Activated CD4-positive, alpha-beta memory T cell treated with anti-CD3 and anti-CD28 coated beads, Interleukin-2, amount 10 ng/mL, durations not matched to agents 7 days and 5 days (primary cell): ENCODE measurements at regions not wholly inside any gene's neighbourhood (a gene's known extent, or its start where the extent isn't known, plus 50 kb on each side); places are given as distances from the start of the nearest gene placed in this dataset.
"Not testable (repeated sequence)": the region's sequence is repeated elsewhere in the genome, so short reads cannot be mapped to it uniquely, and the experiment has no call there.

Experiments used
- CTCF ChIA-PET: fragments of 350-600 bp; sonication (Branson Sonifier 250); formaldehyde crosslinking; loops from one replicate; lab custom pipeline; 2021; ENCODE audit warnings: antibody characterized with exemption, inconsistent platforms; lab: Charles Lee
- POLR2A ChIA-PET: fragments of 350-600 bp; sonication (Branson Sonifier 250); formaldehyde crosslinking; loops from one replicate; lab custom pipeline; 2021; ENCODE audit warnings: antibody characterized with exemption; lab: Charles Lee
- DNase-seq: peaks from one replicate; pipeline ENCODE4 v3.0.0-alpha.2; 2020
- H3K27ac Mint-ChIP-seq: one replicate; pipeline ENCODE4 v1.8.0; 2021; ENCODE audit warnings: mild to moderate bottlenecking, mixed read lengths
- H3K27me3 Mint-ChIP-seq: one replicate; pipeline ENCODE4 v1.8.0; 2021; ENCODE audit warnings: mixed read lengths
- H3K36me3 Mint-ChIP-seq: one replicate; pipeline ENCODE4 v1.8.0; 2021; ENCODE audit warnings: low read depth, mixed read lengths
- H3K4me1 Mint-ChIP-seq: one replicate; pipeline ENCODE4 v1.8.0; 2021; ENCODE audit warnings: mixed read lengths
- H3K4me3 Mint-ChIP-seq: one replicate; pipeline ENCODE4 v1.8.0; 2021; ENCODE audit warnings: mild to moderate bottlenecking, mixed read lengths
- H3K9me3 Mint-ChIP-seq: one replicate; pipeline ENCODE4 v1.8.0; 2021; ENCODE audit warnings: mixed read lengths

DNA sequence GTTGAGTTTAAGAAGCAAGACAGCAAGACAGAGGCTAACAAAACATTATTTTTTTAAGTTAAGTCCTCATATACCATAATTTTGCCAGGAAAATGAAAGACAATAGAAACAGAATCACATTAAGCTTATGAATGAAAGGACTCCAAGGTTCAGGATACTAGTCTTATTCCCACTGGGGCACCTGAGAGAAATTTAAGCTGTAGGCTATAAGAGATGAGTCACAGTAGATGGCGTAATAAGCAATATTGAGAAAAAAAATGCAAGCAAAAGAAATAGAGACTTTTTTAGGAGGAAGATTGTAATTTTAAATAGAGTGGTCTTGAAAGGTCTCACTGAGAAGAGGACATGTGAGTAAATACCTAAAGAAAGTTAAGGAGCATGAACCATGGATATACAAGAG, 57.1 kb upstream of the KIF2B start:
- POLR2A ChIA-PET, result no interaction called here
- H3K27me3 Mint-ChIP-seq, result no peaks in the 10 kb centered on the region
- peaks cover 20% of the 10 kb centered on the region for H3K9me3 Mint-ChIP-seq
- CTCF ChIA-PET, result no interaction called here
- no peaks in the 10 kb centered on the region for H3K4me1 Mint-ChIP-seq
- H3K36me3 Mint-ChIP-seq, result no peaks in the 10 kb centered on the region
- H3K27ac Mint-ChIP-seq, result no peak overlapping the region
- DNase-seq, result no peak
- no peak overlapping the region for H3K4me3 Mint-ChIP-seq

DNA sequence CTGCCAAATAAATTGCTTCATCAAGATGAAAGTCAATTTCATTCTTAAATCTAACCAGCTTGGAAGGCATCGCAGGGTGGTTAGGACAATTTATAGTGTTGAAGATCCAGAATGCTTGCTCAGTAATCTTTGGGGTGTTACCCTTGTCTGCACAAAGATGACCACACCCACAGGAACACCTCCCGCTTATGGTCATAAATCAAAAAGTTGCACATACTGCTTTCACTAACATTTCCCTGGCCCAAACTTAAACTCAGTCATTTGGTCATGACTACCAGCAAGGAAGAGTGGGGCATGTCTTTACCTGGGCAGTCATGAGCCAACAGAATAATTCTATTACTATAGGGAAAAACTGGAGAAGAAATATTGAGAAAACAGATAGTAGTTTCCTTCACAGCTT, 57.6 kb upstream of the KIF2B start:
- POLR2A ChIA-PET, result no interaction called here
- no peaks in the 10 kb centered on the region for H3K4me1 Mint-ChIP-seq
- no peak overlapping the region for H3K27ac Mint-ChIP-seq
- no peaks in the 10 kb centered on the region for H3K36me3 Mint-ChIP-seq
- no peak overlapping the region for H3K4me3 Mint-ChIP-seq
- DNase-seq, result no peak
- CTCF ChIA-PET, result no interaction called here
- H3K9me3 Mint-ChIP-seq, result peaks cover 20% of the 10 kb centered on the region
- no peaks in the 10 kb centered on the region for H3K27me3 Mint-ChIP-seq

DNA sequence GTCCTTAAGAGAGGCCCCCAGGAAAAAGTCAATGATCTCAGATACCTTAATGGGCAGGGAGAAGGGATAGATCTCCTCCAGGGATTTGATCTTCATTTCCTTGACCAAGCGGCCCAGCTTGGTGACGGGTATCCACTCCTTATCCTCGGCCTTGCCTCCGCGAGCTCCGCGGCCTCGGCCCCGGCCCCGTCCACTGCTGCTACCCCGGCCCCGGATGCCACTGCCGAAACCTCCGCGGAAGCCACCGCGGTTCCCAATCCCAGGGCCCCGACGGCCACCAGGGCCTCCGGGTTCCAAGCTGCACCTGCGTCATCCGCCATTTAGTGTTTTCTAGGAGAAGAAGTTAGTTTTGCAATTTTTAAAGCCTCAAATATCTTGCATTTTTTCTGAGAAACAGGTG, 65.2 kb upstream of the KIF2B start:
- ChIA-PET CTCF (no interaction called here), POLR2A (no interaction called here)
- H3K9me3 Mint-ChIP-seq, result peaks cover 3% of the 10 kb centered on the region
- H3K27ac Mint-ChIP-seq, result no peak overlapping the region
- no peaks in the 10 kb centered on the region for H3K4me1 Mint-ChIP-seq
- H3K4me3 Mint-ChIP-seq, result no peak overlapping the region
- no peak for DNase-seq
- no peaks in the 10 kb centered on the region for H3K27me3 Mint-ChIP-seq
- no peaks in the 10 kb centered on the region for H3K36me3 Mint-ChIP-seq

DNA sequence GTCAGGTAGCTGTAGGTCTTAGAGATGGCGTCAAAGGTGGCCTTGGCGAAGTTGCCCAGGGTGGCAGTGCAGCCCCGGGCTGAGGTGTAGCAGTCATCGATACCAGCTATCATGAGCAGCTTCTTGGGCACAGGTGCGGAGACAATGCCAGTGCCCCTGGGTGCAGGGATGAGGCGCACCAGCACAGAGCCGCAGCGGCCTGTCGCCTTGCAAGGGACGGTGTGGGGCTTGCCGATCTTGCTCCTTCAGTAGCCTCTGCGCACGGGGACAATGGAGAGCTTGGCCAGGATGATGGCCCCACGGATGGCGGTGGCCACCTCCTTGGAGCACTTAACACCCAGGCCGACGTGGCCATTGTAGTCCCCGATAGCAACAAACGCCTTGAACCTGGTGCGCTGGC, 65.6 kb upstream of the KIF2B start:
- POLR2A ChIA-PET, CTCF ChIA-PET, H3K4me3 Mint-ChIP-seq, H3K27ac Mint-ChIP-seq, H3K9me3 Mint-ChIP-seq, H3K36me3 Mint-ChIP-seq, H3K4me1 Mint-ChIP-seq, DNase-seq, H3K27me3 Mint-ChIP-seq: not testable (repeated sequence)

DNA sequence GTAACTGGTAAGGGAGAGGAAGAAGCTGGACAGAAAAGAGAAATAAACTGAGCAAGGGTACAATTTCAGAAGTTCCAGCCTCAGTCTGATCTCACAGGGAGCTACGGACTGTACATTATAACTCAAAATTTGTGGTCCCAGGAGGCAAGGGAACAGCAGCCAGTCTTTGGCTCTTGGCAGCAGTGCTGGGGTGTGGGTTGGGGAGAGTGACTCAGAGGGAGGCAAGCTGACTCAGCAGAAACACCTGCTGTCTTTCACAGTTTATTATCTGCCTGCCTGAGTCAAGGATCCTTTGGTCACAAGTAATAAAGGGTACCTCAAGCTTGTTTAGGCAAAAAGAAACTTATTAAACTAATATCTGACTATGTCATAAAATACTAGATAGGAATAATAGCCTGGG, 73.5 kb upstream of the KIF2B start:
- Mint-ChIP-seq H3K4me1 (no peaks in the 10 kb centered on the region), H3K4me3 (no peak overlapping the region), H3K27me3 (no peaks in the 10 kb centered on the region), H3K9me3 (peaks cover 3% of the 10 kb centered on the region), H3K36me3 (no peaks in the 10 kb centered on the region), H3K27ac (no peak overlapping the region)
- ChIA-PET CTCF (no interaction called here), POLR2A (no interaction called here)
- no peak for DNase-seq

DNA sequence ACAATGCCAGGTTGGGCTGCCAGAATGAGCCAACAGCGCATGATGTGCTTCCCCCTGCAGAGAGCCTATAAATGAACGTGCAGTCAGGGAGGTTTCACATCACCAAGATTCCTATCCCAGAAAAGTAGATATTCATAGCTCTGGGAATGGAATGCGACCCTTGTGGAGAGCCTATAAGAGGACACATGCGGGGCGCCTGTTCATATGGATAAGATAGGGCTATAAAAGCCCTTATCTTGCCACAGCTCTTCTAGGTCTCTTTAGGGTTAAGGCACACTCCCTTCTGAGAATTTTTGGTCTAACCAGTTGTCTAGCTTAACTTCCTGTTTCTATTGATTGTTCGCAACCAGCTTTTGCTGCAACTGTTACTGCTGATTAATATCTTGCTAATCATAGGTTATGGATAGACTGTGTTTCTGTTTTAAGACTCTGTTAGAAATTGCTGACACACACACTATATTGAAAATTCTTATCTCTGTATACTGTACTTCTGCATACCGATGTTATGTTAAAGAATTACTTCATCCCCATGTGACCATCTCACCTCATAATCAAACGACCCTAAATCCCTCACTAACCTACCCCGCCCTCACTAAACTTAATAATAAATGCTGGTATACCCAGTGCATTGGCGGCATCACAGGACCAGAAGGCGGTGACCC, 74.4 kb upstream of the KIF2B start:
- CTCF ChIA-PET, H3K27me3 Mint-ChIP-seq, H3K9me3 Mint-ChIP-seq, H3K36me3 Mint-ChIP-seq, H3K4me3 Mint-ChIP-seq, POLR2A ChIA-PET, DNase-seq, H3K27ac Mint-ChIP-seq, H3K4me1 Mint-ChIP-seq: not testable (repeated sequence)

DNA sequence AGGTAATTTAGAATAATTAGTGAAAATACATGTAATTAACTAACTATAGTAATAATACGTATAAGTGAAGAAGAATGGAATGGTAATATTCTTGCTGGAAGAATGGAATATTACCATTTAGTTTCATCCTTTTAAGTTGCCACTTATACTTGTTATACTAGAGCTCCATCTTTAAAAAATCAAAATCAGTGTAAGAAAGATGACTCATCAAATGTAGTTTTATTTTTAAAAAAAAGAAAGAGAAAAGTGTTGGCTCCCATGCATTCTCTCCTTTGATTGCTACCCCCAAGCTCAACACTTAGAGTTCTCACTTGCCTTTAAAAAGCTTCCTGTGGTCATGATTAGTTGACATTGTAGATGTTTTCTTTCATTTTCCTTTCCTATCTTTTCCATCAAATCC, 82.4 kb upstream of the KIF2B start:
- DNase-seq, result no peak
- CTCF ChIA-PET, result no interaction called here
- POLR2A ChIA-PET, result no interaction called here
- peaks cover 5% of the 10 kb centered on the region for H3K9me3 Mint-ChIP-seq
- no peaks in the 10 kb centered on the region for H3K36me3 Mint-ChIP-seq
- H3K4me1 Mint-ChIP-seq, result no peaks in the 10 kb centered on the region
- no peaks in the 10 kb centered on the region for H3K27me3 Mint-ChIP-seq
- H3K27ac Mint-ChIP-seq, result no peak overlapping the region
- no peak overlapping the region for H3K4me3 Mint-ChIP-seq

DNA sequence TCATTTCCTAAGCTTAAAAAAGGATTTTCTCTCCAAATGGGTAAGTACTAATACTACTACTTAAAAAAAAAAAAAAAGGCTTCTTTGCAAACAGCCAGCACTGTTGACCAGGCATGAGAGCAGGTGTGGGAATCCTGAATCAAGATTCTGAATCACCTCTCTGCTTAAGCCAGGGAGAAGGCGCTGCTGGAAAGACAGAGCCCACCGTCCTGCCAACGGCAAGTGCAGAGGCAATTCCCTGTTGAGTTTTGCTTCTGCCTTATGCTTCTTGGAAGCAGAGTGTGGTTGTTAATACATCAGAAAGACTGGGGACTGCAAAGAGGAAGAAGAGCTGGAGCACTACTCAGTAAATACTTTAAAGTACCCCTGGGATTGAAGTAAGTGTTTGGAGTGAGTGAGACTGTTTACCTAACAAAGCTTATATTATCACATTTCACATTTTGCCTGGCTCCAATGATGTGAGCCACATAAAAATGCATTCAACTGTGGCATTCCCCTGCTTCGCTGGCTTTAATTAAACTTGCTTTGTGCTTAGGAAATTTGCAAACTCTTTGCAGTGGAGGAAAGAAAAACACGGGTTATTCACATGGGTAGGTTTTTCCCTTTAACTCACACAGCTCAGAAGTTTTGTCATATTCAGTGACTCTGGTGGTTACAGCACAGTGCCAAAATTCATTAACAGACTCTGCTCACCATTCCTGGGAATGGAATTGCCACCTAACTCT, 86.0 kb upstream of the KIF2B start:
- Mint-ChIP-seq H3K27ac (no peak overlapping the region), H3K4me3 (no peak overlapping the region), H3K27me3 (no peaks in the 10 kb centered on the region), H3K9me3 (peaks cover 5% of the 10 kb centered on the region), H3K4me1 (no peaks in the 10 kb centered on the region), H3K36me3 (no peaks in the 10 kb centered on the region)
- POLR2A ChIA-PET, result no interaction called here
- CTCF ChIA-PET, result no interaction called here
- no peak for DNase-seq

DNA sequence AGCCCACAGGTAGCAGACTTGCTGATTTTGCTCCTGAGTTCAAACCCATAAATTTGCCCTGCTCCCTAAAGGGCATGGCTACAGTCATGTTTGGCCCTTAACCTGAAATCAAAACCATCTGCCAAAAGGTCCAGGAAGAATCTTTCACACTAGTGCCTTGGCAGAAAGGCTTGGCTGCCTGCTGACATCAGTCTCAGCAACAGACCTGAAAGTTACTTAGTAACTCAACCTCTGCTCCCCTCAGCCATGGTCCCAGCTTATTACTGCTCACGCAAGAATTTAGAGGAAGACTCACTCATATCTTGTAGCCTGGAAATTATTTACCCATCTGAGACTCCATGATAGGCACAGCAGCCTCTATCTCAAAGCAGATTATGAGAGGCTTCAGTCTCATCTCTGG, 98.0 kb upstream of the KIF2B start:
- CTCF ChIA-PET, result no interaction called here
- no peaks in the 10 kb centered on the region for H3K27me3 Mint-ChIP-seq
- no peak for DNase-seq
- H3K9me3 Mint-ChIP-seq, result peaks cover 12% of the 10 kb centered on the region
- H3K27ac Mint-ChIP-seq, result no peak overlapping the region
- H3K4me3 Mint-ChIP-seq, result no peak overlapping the region
- no peaks in the 10 kb centered on the region for H3K36me3 Mint-ChIP-seq
- POLR2A ChIA-PET, result no interaction called here
- no peaks in the 10 kb centered on the region for H3K4me1 Mint-ChIP-seq

DNA sequence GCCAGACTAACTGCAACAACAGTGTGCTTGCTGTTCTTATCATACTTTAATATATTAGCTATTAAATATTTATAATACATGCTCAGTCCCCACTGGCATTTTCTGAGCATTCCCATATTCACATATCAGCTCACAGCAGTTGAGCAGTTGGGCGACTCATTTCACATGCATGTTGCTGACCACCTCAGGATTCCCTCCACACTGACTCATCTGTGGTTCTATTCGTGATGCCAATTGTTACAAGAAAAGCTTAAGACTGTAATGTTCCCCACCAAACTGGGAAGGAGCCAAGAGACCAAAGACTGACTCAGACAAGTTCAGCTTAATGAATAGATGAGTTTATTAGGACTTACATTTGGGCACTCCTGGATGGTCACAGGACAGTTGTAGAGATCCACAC, 100.3 kb upstream of the KIF2B start:
- no peaks in the 10 kb centered on the region for H3K36me3 Mint-ChIP-seq
- peaks cover 4% of the 10 kb centered on the region for H3K9me3 Mint-ChIP-seq
- DNase-seq, result no peak
- H3K4me1 Mint-ChIP-seq, result no peaks in the 10 kb centered on the region
- POLR2A ChIA-PET, result no interaction called here
- CTCF ChIA-PET, result no interaction called here
- no peak overlapping the region for H3K27ac Mint-ChIP-seq
- no peak overlapping the region for H3K4me3 Mint-ChIP-seq
- H3K27me3 Mint-ChIP-seq, result no peaks in the 10 kb centered on the region

DNA sequence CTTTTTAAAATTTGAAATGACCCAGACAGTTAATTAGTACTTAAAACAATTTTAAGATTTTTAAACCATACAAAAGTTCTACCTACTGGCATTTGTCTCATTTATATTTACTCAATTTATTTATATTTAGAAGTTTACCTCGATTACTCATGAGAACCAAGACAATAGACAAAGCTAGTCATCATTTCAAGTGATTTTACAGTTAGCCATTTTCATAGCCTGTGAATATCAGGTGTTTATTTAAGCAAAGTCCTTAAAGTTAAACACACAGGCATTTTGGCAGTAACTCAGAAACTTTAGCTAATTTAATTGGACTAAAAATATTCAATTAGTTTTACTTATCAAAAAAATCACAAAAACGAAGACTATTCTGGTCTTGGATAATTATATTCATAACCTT, 101.6 kb upstream of the KIF2B start:
- H3K9me3 Mint-ChIP-seq, result peaks cover 3% of the 10 kb centered on the region
- POLR2A ChIA-PET, result no interaction called here
- no peaks in the 10 kb centered on the region for H3K4me1 Mint-ChIP-seq
- H3K36me3 Mint-ChIP-seq, result no peaks in the 10 kb centered on the region
- DNase-seq, result no peak
- no peak overlapping the region for H3K4me3 Mint-ChIP-seq
- no peaks in the 10 kb centered on the region for H3K27me3 Mint-ChIP-seq
- no peak overlapping the region for H3K27ac Mint-ChIP-seq
- CTCF ChIA-PET, result interaction anchor here (0.6 kb wide), 1 partner anchor 22 kb away, joined by 4 read pairs; no protein-coding TSS in a partner anchor

DNA sequence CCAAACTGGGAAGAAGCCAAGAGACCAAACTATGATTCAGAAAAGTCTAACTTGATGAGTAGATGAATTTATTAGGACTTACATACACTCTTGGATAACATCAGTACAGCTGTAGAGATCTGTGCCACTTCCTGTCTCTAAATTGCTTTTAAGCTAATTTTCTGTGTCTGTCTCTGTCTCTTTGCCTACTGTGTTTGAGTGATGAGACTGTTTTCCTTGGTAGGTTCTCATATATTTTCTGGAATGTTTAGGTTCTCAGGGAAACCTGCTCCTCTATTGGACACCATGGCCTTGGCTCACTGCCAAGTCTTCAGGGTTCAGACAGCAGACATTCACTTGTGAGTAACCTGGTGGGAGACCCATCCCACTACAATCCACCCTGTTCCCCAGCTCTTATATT, 103.5 kb upstream of the KIF2B start:
- ChIA-PET CTCF (no interaction called here), POLR2A (no interaction called here)
- Mint-ChIP-seq H3K27ac (no peak overlapping the region), H3K4me1 (no peaks in the 10 kb centered on the region), H3K36me3 (no peaks in the 10 kb centered on the region), H3K4me3 (no peak overlapping the region), H3K9me3 (peaks cover 4% of the 10 kb centered on the region), H3K27me3 (no peaks in the 10 kb centered on the region)
- no peak for DNase-seq

DNA sequence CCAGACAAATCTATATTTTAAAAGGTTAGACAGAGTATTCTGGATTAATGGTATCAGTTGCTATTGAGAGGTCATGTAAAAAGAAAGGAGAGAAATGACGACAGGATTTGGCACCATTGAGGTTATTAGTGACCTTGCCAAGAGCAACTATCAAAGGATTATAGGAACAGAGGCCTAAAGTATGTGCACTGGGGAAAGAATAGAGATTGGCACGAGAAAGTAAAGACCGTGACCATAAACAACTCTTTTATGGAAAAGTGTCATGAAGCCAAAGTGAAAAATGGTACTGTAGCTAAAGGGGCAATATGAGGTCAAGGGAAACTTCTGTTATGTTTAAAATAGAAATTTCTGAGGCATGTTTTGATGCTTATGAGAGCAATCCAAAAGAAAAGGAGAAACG, 115.2 kb upstream of the KIF2B start:
- Mint-ChIP-seq H3K27ac (no peak overlapping the region), H3K36me3 (no peaks in the 10 kb centered on the region), H3K4me1 (no peaks in the 10 kb centered on the region), H3K4me3 (no peak overlapping the region), H3K27me3 (no peaks in the 10 kb centered on the region), H3K9me3 (peaks cover 12% of the 10 kb centered on the region)
- ChIA-PET POLR2A (no interaction called here), CTCF (no interaction called here)
- no peak for DNase-seq

DNA sequence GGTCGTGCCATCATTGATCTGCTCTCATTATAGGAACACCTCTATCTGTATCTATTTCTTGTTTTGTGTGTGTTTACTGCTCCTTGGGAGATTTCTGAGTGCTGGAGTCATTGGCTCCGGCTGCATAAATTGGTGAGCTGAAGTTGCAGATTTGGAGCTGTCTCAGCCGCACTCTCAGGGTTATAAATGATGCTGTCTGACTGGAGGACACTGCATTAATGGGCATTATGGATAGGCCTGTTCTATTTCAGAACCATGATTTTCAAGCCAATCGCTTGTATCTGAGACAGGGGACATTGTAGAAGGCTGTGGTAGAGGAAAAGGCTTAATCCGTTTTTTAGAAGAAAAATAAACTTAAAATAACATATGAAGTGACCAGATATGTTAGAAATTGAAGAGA, 126.4 kb upstream of the KIF2B start:
- ChIA-PET CTCF (no interaction called here), POLR2A (no interaction called here)
- H3K9me3 Mint-ChIP-seq, result peaks cover 15% of the 10 kb centered on the region
- no peaks in the 10 kb centered on the region for H3K27me3 Mint-ChIP-seq
- H3K4me1 Mint-ChIP-seq, result no peaks in the 10 kb centered on the region
- no peak for DNase-seq
- no peak overlapping the region for H3K27ac Mint-ChIP-seq
- no peaks in the 10 kb centered on the region for H3K36me3 Mint-ChIP-seq
- no peak overlapping the region for H3K4me3 Mint-ChIP-seq
